Activated CD4-positive, alpha-beta T cell treated with anti-CD3 and anti-CD28 coated beads, Interleukin-2, amount 50 U/mL, for 16 hours (primary cell): ENCODE measurements at regions not wholly inside any gene's neighbourhood (a gene's known extent, or its start where the extent isn't known, plus 50 kb on each side); places are given as distances from the start of the nearest gene placed in this dataset.

Experiments
- DNase-seq: peaks from one replicate; pipeline ENCODE4 v3.0.0-alpha.2; 2020

DNA sequence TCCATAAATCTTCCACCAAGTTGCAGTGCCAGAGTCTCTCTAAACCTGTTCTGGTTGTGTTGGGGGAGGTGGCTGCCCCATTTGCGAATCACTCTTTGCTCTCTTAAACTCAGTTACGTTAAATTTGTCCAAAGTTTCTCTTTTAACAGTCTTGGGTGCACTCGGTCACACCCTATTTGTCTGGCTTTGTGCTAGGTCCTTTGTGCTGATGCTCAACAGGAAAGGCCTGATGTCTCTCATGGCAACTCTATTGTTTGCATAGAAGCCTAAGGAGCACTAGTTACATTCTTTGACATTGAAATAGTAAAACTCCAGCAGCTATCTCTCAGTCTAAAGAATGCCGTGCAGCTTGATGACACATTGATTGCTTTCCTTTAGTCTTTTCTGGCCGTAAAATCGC, 105.1 kb downstream of the TRMT11 start:
- no peak for DNase-seq

DNA sequence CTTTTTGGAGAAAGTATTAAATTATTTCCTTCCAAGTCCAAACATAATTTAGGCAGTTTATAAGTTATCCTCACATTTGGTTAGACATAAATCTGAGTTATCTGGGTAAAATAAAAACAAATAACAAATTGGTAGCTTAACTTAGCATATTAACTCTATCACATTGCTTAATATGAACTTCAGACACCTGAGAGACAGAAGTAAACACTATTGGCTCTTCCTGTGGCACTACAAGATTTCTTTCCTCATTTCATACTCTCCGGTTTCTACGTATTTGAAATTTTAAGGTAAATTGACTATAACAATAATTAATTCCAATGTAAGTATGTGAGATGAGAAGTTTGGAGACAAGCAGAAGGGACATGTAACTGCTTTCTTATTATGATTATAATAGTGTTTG, 106.8 kb downstream of the TRMT11 start:
- DNase-seq: no peak

DNA sequence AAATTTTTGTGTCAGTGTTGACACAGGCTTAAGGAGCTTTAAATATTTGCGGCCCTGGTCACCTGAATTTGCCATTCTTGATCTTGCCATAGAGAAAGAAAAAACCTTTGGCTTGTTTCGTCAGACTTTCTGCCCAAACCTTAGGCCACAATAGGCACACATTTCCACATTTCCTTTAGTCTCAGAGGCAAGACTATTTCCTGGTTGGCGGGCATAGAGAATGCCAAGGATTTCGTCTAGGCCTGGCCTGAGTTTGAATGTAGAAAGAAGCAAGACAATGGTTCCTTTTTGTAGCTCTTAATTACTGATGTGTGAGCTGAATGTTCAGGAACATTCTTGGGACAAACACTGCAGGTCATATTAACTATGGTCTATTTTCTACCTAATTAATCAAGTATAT, 108.1 kb downstream of the TRMT11 start:
- no peak for DNase-seq

DNA sequence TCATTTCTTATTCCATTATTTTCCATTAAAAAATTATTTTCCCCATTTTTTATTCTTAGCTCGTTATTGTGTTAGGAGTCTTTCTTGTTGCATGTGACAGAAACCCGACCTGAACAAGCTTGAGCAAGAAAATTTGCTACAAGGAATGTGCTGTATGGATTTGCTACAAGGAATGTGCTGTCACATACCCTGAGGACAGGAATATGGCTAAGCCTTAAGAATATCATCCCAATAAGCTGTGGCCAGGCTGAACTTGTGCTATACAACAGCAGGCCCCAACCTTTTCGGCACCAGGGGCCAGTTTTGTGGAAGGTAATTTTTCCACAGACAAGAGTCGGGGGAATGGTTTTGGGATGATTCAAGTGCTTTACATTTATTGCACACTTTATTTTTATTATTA, 114.0 kb downstream of the TRMT11 start:
- DNase-seq: no peak

DNA sequence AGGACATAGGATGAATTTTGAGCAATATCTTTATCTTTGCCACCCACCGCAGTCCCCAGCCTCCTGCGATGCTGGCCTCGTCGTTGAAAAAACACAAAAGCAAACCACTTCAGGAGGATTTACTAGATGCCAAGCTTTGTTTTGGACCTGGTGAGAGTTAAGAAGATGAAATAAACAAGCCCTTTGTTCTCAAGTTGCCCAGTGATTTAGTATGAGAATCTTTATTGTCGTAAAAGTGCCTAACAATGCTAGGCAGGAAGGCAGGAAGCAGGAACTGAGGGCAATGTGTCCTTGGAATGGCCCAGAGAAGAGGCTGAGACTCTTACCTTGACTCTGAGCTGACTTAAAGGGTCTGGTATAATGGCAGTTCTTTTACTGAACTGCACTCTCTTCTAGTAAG, 116.0 kb downstream of the TRMT11 start:
- DNase-seq: no peak

DNA sequence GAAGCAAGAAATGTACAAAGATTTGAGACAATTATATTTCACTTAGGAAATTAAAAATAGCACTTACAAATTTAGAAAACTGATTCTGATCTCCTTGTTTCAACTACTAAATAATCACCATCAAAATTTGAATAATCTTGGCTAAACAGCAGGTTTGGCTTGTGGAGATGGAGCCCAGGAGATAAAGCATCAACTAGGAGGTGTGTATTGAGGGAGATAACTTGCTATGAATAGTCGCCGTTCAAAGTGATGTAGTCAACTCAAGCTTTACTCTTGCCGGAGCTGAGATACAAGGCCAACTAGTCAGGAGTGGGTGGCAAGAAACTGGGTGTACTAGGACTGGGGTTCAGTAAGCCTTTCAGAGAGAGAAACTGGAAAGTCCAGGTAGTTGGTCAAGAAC, 117.7 kb downstream of the TRMT11 start:
- no peak for DNase-seq

DNA sequence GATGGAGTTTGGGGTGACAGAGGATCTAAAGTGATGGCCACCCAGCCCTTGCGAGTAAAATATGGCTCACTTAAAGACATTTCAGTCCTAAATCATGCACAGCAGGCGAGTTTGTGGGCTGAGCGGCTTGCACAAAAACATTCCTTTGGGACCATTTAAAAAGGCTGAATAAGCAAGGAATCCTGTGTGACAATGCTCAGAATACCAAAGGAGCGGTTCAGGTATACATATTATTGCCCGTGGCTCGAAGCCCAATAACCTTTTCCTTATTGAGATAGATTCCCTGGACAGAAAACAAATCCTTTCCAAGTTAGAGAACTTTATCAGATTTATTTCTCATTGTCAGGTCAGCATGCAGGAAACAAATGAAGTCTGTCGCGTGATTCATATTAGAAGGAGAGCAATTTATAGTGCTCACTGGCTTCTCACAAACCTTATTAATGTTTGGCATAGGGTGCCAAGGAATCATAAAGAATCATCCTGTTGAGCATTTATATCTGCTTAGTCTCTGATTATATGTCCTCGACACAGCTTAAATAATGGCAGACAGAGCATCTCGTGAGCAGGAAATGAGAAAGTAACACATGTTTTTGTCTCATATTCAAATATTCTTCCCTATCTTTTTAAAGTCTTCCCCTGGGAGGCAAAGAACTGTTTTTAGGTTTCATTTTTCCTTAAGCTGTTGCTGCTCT, 121.3 kb downstream of the TRMT11 start:
- DNase-seq: no peak

DNA sequence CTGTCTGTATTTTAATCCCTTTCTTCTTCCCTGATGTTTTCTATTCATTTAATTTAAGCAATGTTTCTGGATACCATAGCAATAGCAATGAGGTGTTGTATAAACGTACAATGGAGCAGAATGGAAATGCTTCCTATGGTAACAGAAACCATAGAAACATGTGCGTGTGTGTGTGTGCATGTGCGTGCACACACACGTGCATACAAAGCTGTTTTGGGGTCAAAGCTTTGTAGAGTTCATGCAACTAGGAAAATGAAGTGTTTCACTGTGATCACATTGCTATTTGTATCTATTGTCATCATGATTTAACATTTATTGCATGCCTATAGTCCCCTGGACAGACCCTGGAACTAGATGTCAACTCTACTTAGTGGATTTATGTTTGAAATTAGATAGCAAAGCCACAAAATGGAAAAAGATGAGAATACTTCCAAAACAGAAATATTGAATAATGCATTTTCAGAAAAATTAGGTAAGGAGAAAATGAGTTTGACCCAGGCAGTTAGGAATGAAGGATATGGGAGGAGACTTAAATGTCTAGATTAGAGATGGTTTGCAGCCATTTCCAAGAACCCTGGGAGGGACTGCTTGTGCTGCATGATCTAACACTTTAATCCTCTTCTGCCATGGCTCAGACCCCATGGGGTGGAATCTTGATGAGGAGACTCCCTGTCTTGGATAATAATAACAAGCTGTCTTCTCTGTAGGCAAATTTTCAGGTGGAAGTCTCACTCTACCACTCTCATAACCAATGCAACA, 124.4 kb downstream of the TRMT11 start:
- DNase-seq: no peak

DNA sequence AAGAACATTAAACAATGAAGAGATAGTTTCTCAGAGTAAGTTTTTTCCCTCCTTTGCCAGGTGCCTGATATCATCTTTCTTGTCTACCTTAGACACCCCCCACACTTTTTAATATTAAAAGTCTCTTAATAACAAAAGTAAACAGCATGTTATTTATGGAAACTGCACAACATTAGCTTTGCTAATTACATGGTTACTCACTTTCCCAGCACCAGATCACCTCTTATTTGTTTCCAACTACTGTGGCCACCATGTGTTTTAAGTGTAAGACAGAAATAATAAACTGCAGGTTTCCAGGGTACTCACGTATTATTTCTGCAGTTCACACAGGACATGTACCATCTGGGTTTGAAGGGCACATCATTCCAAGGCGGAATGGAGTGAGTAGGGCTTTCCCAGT, 125.0 kb downstream of the TRMT11 start:
- no peak for DNase-seq

DNA sequence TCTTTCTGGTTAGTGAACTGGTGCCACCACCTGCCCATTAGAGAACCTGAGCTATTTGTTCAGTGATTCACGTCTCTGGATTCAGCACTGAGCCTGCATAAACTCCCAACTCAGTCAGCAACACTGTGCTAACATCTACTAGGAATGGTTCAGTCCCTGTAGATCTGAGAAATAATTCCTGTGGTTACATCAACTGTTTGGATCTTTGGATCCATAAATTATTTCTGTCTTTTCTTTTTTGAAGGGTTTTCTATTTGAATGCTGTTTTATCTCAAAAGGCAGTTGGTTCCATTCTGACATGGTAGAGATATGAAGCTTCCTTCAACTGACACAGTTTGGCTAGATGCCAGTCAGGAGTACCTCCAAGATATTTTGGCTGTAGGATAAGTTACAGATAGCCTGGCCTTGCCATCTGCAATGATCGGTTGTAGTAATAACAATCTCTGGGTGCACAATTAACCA, 125.9 kb downstream of the TRMT11 start:
- DNase-seq: no peak

DNA sequence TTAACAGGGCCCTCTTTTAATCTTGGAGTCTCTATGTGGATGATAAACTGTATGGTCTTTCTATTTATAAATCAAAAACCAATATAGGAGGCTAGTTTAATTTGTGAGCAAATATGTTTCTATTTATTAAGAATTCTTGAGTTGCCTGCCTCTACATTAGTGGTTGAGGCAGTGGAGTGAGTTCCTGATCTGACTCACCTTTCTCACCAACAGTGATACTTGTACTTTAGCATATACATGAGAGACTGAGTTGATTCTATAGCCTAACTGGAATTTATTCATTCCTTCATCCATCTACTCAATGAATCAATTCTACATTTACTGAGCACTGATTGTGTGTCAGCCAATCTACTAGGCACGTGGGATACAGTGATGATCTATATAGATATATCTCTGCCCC, 126.9 kb downstream of the TRMT11 start:
- DNase-seq: peak; percentile 19

DNA sequence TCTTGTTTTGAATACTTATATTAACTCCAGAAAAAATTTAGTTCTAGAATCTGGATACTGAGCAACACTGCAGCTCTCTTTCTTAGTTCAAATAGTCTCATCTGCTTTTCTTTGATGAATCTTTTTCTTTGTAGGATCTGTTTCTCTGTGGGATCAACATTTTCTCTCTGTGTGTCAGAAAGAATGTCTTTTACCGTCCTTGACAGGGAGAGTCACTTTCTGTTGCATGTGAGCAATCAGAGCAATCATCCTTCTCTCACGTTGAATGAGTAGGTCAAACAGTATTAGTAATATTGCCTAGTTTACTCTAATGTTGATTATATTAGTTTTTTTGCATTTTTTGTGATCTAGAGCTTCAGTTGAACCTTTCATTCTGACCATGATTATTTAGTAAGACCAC, 130.9 kb downstream of the TRMT11 start:
- no peak for DNase-seq

DNA sequence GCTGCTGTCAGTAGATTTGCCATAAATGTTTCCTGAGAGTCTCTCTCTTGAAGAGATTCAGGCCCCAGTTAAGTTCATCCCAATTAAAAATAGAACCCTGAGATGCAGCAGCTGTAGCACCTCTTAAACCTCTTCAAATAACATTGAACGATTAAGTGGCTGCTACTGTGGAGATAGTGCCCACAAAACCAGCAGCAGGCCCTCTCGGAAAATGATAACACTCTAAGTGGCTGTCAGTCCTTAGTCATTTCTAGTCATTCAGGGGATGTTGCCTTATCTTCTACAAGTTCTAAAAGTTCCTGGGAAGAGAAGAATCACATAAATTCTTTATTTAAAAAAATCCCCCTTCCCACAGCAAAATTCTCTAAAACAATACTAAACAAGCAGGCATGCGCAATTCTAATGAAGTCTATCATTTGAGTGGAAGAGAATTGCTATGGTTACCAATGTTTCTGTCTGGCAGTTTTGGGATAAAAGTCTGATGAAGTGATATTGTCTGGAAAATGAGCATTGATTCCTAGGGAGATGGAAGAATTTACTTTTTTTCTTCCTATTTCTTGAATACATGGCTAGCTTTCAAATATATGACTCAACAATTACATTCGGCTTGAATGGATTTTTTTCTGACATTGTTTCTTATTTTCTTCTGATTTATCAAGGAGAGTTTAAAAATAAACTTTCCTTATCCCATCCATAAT, 131.9 kb downstream of the TRMT11 start:
- no peak for DNase-seq

DNA sequence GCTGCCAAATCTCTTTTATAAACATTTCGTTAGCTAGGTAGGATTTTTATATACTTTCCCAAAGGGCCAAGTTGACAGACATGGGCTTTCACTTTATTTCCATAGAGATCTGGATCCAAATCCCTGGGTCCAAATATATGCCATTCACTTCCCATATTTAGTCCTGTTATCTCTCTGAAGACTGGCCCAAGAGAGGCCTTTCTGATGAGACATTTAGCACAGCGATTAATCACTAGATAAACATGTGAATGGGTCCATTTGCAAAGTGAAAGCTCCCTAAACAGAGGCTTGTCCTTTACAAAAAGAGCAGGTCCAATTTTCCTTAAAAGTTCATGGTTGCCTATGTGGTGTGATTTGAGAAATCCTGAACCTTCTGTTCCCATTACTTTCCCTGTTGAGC, 132.6 kb downstream of the TRMT11 start:
- DNase-seq: no peak

DNA sequence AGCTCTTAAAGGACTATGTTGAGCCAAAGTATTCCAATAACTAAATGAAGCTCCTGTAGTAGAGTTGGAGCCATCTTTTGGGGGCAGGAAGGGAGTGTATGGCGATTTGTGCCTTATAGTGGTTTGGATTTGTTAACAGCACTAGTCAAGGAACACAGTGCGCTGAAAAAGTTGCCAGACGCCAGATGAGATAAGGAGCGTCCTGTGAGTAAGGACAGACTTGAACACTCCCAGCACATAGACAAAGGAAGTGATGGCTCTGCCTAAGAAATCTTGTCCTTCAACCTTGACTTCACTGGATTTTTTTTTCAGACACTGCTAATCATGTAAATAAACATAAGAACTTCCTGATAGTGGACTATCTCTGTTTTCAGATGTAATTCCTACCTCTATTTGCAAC, 136.9 kb downstream of the TRMT11 start:
- DNase-seq: no peak

DNA sequence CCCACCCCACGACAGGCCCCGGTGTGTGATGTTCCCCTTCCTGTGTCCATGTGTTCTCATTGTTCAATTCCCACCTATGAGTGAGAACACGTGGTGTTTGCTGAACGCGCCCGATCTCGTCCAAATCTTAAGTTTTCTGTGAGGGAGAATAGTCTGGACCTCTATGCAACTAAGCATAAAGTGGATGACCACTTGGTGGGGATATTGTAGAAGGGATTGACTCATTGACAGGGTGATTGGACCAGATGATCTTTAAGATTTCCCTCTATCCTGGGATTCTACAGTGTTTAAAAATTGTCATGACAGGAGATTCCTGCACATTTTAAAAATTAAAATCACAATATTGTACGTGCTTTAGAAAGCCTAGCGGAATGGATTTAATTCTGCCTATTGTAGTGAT, 141.3 kb downstream of the TRMT11 start:
- DNase-seq: no peak

DNA sequence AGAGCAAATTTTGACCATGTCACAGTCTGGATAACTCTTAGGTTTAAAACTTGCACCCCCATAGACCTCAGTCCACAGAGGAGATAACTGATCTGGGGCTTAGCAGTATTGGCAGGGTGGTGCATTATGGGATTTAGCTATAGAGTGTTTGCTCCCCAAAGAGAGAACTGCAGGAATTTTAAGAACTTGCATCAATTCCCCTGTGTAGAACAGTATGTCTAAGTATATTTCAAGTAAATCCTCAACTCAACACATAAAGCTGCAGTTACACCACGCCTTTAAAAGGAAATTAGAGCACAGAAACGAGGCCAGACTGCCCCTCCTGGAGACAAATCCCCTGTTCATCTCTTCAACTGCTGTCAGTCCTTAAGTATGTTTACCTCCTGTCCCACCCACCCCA, 144.9 kb downstream of the TRMT11 start:
- DNase-seq: no peak

DNA sequence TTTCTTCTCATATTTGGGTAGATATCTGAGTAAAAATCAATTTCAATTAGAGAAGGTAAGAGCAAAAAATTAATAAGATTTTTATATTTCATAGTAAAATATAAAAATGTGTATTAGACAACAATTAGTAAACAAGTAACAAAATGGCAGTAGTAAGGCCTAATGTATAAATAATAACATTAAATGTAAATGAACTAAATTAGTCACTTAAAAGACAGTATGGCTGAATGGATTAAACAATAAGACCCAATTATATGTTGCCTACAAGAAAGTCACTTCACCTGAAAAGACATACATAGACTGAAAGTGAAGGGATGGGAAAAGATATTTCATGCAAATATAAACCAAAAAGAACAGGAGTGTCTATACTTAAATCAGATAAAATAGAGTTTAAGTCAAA, 147.6 kb downstream of the TRMT11 start:
- no peak for DNase-seq

DNA sequence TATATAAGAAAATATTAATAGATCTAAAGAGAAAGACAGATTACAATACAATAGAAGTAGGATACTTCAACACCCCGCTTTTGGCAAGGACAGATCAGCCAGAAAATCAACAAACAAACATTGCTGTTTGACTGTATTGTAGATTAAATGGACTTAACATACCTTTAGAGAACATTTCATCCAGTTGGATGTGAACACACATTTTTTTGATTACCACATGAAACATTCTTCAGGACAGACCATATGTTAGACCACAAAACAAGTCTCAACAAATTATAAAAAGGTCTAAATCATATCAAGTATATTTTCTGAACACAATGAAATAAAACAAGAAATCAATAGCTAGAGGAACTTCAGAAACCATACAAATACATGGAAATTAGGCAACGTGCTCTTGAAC, 148.2 kb downstream of the TRMT11 start:
- no peak for DNase-seq

DNA sequence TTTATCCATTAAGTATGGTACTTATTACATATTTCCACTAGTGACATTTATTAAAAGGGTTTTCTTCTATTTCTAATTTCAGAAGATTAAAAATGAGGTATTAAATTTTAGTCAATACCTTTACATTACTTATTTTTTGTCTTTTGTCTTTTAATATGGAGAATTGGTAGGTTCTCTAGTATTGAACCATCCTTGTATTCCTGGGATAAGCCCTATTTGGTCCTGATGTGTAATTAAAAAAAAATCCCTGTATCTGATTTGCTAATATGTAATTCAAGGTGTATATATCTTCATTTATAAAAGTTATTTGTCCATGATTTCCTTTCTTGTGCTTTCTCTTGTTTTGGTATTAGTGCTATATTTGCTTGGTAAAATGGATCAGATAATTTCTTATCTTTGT, 153.7 kb downstream of the TRMT11 start:
- no peak for DNase-seq

DNA sequence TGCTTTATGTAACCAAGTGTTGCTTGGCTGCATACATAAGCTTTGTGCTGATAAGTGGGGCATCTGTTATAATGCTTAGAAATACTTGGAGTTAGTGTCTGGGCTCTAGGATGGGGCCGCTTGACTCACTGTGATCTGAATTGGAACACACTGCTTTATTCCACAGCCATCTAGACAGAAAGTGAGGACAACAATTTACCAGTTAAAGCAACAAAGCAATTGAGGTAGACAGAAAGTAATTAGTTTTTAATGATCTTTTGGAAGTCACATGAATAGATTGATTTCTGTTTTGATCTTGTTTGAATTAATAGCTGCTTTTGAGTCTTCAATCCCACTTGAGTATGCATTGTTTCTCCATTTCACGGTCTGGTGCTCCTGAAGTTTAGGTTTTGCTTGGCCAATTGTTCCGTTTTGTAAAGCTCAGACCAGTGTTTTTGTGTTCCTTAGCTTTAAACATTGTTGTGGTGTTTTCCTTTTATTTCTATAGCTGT, 157.5 kb downstream of the TRMT11 start:
- no peak for DNase-seq

DNA sequence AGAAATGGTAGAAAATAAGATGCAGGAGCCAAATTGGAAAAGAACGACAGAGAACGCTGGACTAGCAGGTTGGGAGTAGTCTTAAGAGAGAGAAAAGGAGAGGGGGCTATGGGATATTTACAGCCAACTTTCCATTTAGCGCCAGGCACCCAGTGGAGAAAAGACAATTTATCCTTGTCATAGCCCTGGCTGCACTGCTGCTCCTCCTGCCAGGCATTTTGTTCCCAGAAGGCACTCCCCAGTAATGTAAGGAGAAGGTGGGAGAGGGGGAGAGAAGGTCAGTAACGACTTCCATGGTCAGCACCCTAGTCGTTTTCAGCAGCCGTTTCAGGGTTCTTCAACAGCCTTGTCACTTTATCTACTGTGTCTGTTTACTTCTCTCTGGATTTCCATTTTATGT, 159.0 kb downstream of the TRMT11 start:
- no peak for DNase-seq

DNA sequence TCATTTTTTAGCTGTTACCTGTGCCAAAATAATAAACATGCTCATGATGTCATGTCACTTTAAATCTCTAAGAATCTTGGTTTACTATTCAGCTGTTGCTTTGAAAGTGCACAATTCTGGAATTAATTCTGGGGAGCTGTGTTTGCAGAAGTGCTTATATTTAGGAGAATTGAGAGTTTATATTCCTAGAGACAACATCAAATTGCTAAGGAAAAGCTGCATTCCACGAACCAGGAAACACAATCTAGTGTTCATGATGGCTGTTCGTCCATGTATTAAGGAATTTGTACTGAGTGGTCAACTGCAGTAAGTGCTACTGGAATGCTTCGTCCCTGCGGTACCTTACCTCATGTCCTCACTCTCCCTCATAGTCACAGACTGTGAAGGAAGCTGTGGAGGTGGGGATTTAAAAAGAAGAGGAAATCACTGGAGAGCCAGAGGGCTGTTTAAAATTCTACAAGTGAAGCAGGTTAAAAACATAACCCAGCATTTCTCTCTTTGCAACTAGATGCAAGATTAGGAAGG, 161.0 kb downstream of the TRMT11 start:
- DNase-seq: no peak

DNA sequence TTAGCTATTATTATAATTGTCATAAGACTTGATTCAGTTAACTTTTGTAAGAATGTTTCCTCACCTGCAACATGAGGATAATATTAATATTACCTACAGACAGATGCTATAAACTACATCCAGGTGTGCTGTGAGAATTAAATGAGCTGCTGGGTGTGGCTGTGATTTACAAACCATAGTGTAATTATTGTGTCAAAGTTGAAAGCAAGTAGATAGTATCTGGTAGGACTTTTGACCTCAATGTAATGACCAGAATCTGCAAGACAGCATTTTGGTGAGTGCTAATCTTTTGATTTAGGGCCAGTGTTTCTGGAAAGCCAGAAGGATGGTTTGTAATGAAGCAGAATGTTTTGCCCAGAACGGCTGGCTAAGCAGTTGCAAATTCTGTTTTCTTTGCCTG, 162.5 kb downstream of the TRMT11 start:
- no peak for DNase-seq
